Trophoblast cell (in vitro differentiated cells and primary cell): ENCODE measurements at regions not wholly inside any gene's neighbourhood (a gene's known extent, or its start where the extent isn't known, plus 50 kb on each side); places are given as distances from the start of the nearest gene placed in this dataset.

ENCODE experiments used
- DNase-seq, 2 donors: peaks; one replicate each; pipeline ENCODE4 v3.0.0-alpha.2; 2016
- H2AFZ ChIP-seq: 2 replicates; pipeline ENCODE4 v1.6.1; 2013; ENCODE audit warnings: low read length, moderate library complexity, mild to moderate bottlenecking; ENCODE audit not compliant: insufficient read depth, poor library complexity
- H2AK5ac ChIP-seq: 2 replicates; pipeline ENCODE4 v1.6.1; 2013; ENCODE audit warnings: mild to moderate bottlenecking, low read length
- H2BK120ac ChIP-seq: 2 replicates; pipeline ENCODE4 v1.6.1; 2013; ENCODE audit warnings: low read length, mild to moderate bottlenecking, moderate library complexity; ENCODE audit not compliant: insufficient read depth, poor library complexity
- H2BK12ac ChIP-seq: 2 replicates; pipeline ENCODE4 v1.6.1; 2013; ENCODE audit warnings: mild to moderate bottlenecking, low read length, moderate library complexity
- H2BK5ac ChIP-seq: 2 replicates; pipeline ENCODE4 v1.6.1; 2013; ENCODE audit warnings: low read length, low read depth, moderate library complexity, mild to moderate bottlenecking; ENCODE audit not compliant: poor library complexity
- H3K14ac ChIP-seq: 2 replicates; pipeline ENCODE4 v1.6.1; 2013; ENCODE audit warnings: mild to moderate bottlenecking, low read length
- H3K18ac ChIP-seq: 2 replicates; pipeline ENCODE4 v1.6.1; 2013; ENCODE audit warnings: mild to moderate bottlenecking, low read length
- H3K23ac ChIP-seq: 2 replicates; pipeline ENCODE4 v1.6.1; 2013; ENCODE audit warnings: low read length
- H3K27ac ChIP-seq: 2 replicates; pipeline ENCODE4 v1.5.1; 2013; ENCODE audit warnings: low read depth, mild to moderate bottlenecking, inconsistent platforms, low read length, moderate library complexity
- H3K27me3 ChIP-seq: 2 replicates; pipeline ENCODE4 v1.6.1; 2013; ENCODE audit warnings: inconsistent platforms, mild to moderate bottlenecking, low read length, moderate library complexity; ENCODE audit not compliant: insufficient read depth
- H3K36me3 ChIP-seq, 2 experiments: 1 replicate in 1 of 2; 2 replicates in 1 of 2; pipeline ENCODE4 v1.6.1; 2013; ENCODE audit warnings: low read length in 2 of 2, mild to moderate bottlenecking in 2 of 2, moderate library complexity in 1 of 2; ENCODE audit not compliant: insufficient read depth in 2 of 2, control insufficient read depth in 1 of 2
- H3K4ac ChIP-seq: 2 replicates; pipeline ENCODE4 v1.6.1; 2013; ENCODE audit warnings: low read depth, mild to moderate bottlenecking, low read length, moderate library complexity
- H3K4me1 ChIP-seq, 2 experiments: 1 replicate in 1 of 2; 2 replicates in 1 of 2; pipeline ENCODE4 v1.6.1; 2013; ENCODE audit warnings: low read length in 2 of 2, mild to moderate bottlenecking in 2 of 2, moderate library complexity in 1 of 2; ENCODE audit not compliant: insufficient read depth in 2 of 2, control insufficient read depth in 1 of 2
- H3K4me2 ChIP-seq: 2 replicates; pipeline ENCODE4 v1.6.1; 2013; ENCODE audit warnings: inconsistent platforms, mild to moderate bottlenecking, low read length, moderate library complexity
- H3K4me3 ChIP-seq: 2 replicates; pipeline ENCODE4 v1.5.1; 2013; ENCODE audit warnings: mild to moderate bottlenecking, low read depth, low read length, inconsistent platforms
- H3K79me1 ChIP-seq: one replicate; pipeline ENCODE4 v1.6.1; 2013; ENCODE audit warnings: low read length
- H3K79me2 ChIP-seq: 2 replicates; pipeline ENCODE4 v1.6.1; 2013; ENCODE audit warnings: low read length, mild to moderate bottlenecking; ENCODE audit not compliant: control insufficient read depth, insufficient read depth, poor library complexity
- H3K9ac ChIP-seq: 2 replicates; pipeline ENCODE4 v1.6.1; 2013; ENCODE audit warnings: mild to moderate bottlenecking, low read length
- H3K9me3 ChIP-seq: 2 replicates; pipeline ENCODE4 v1.6.1; 2013; ENCODE audit warnings: low read depth, mild to moderate bottlenecking, control low read depth, inconsistent platforms, low read length; ENCODE audit not compliant: insufficient read depth
- H4K12ac ChIP-seq: 2 replicates; pipeline ENCODE4 v1.6.1; 2013; ENCODE audit warnings: low read depth, mild to moderate bottlenecking, low read length, moderate library complexity
- H4K8ac ChIP-seq: 2 replicates; pipeline ENCODE4 v1.6.1; 2013; ENCODE audit warnings: low read depth, mild to moderate bottlenecking, low read length, moderate library complexity
- H4K91ac ChIP-seq: one replicate; pipeline ENCODE4 v1.6.1; 2013; ENCODE audit warnings: low read depth, mild to moderate bottlenecking, low read length, moderate library complexity
- WGBS: extraction: QIAGEN DNeasy Blood & Tissue Kit; methylation state at CpG from one replicate; pipeline ENCODE4 v1.1.7; 2013; ENCODE audit warnings: missing lambda C conversion rate; ENCODE audit not compliant: insufficient read length, insufficient coverage; ENCODE audit errors: extremely low coverage; 5-methylcytosine and 5-hydroxymethylcytosine counted together

DNA sequence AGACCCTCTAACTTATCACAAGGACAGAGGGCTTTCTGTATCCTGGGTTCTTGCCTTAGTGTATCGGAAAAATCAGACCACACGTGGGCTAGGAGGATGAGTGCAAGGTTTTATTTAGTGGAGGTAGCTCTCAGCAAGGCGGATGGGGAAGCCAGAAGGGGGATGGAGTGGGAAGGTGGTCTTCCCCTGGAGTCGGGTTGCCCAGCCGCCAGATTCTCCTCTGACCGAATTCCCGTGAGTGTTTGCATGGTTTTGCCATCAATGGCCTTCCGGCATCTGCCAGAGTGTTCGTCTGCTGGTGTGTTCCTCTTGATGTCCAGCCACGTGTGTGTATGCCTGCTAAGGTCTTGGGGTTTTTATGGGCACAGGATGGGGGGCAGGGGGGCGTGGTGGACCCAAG is 1335.1 kb upstream of the SPRY2 start:
- Histone ChIP-seq H3K27ac (no peak overlapping the region), H3K79me1 (no peaks in the 10 kb centered on the region), H3K4me1 (no peaks in the 10 kb centered on the region), H2BK5ac (no peak overlapping the region), H3K23ac (no peak overlapping the region), H2AFZ (no peak overlapping the region), H4K8ac (no peak overlapping the region), H3K79me2 (no peaks in the 10 kb centered on the region), H2BK12ac (no peak overlapping the region), H3K18ac (no peak overlapping the region), H4K12ac (no peak overlapping the region), H3K4ac (no peak overlapping the region), H3K36me3 (no peaks in the 10 kb centered on the region), H3K27me3 (no peaks in the 10 kb centered on the region), H3K14ac (no peak overlapping the region), H3K9ac (no peak overlapping the region), H3K4me2 (no peak overlapping the region), H2AK5ac (no peak overlapping the region), H2BK120ac (no peak overlapping the region), H4K91ac (no peak overlapping the region), H3K9me3 (no peaks in the 10 kb centered on the region), H3K4me3 (no peak overlapping the region)
- DNase-seq, result no peak
- no CpG with 5 or more reads among the region's 11 CpGs for whole genome bisulfite sequencing

DNA sequence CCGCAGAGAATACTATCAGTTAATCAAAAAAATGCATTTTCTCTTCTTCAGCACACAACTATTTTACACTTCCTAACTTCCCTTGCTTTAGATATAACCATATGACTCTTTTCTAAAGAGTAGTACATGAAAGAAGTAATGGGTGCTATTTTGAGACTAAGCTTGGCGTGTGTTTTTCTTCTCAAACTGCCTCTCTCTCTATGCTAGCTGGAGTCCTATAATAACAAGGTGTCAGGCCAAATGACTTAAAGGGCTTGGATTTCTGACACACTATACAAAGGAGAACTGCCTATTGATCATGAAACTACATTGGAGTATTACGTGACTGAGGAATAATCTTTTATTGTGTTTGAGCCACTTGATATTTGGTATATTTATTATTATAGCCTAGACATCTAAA is 1330.1 kb upstream of the SPRY2 start:
- Histone ChIP-seq H2BK5ac (no peak overlapping the region), H3K79me1 (no peaks in the 10 kb centered on the region), H3K79me2 (no peaks in the 10 kb centered on the region), H3K4me1 (no peaks in the 10 kb centered on the region), H2BK12ac (no peak overlapping the region), H3K27me3 (no peaks in the 10 kb centered on the region), H3K36me3 (no peaks in the 10 kb centered on the region), H3K14ac (no peak overlapping the region), H2BK120ac (no peak overlapping the region), H4K12ac (no peak overlapping the region), H2AFZ (no peak overlapping the region), H4K91ac (no peak overlapping the region), H3K23ac (no peak overlapping the region), H3K4me2 (no peak overlapping the region), H4K8ac (no peak overlapping the region), H3K4me3 (no peak overlapping the region), H3K4ac (no peak overlapping the region), H3K9ac (no peak overlapping the region), H2AK5ac (no peak overlapping the region), H3K27ac (no peak overlapping the region), H3K18ac (no peak overlapping the region), H3K9me3 (no peaks in the 10 kb centered on the region)
- WGBS, result no CpG with 5 or more reads among the region's 3 CpGs
- no peak for DNase-seq

DNA sequence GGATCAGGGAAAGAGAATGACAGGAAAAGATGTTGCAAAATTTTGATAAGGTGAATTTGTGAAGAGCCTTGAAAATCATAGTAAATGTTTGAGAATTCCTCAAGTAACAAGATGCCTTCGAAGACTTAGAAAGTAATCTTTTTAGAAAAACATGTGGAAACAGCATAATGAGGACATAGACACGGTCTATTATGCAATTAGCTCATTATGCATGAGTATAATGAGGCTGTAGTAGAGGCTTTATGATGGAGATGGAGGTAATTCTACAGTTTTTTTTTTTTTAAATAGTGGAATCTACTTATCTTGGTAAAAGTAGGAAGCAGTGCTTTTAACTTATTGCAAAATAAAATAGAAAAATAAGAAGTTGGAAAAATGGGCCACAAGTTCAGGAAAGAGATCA is 1329.1 kb upstream of the SPRY2 start:
- Histone ChIP-seq H3K4ac (no peak overlapping the region), H4K91ac (no peak overlapping the region), H3K79me2 (no peaks in the 10 kb centered on the region), H2BK5ac (no peak overlapping the region), H3K27me3 (no peaks in the 10 kb centered on the region), H3K23ac (no peak overlapping the region), H3K4me3 (no peak overlapping the region), H2AFZ (no peak overlapping the region), H2BK12ac (no peak overlapping the region), H3K18ac (no peak overlapping the region), H3K4me1 (no peaks in the 10 kb centered on the region), H3K79me1 (no peaks in the 10 kb centered on the region), H2AK5ac (no peak overlapping the region), H3K36me3 (no peaks in the 10 kb centered on the region), H3K27ac (no peak overlapping the region), H3K4me2 (no peak overlapping the region), H2BK120ac (no peak overlapping the region), H4K8ac (no peak overlapping the region), H3K9ac (no peak overlapping the region), H3K14ac (no peak overlapping the region), H4K12ac (no peak overlapping the region), H3K9me3 (no peaks in the 10 kb centered on the region)
- WGBS, result no CpG with 5 or more reads among the region's 2 CpGs
- DNase-seq, result no peak

DNA sequence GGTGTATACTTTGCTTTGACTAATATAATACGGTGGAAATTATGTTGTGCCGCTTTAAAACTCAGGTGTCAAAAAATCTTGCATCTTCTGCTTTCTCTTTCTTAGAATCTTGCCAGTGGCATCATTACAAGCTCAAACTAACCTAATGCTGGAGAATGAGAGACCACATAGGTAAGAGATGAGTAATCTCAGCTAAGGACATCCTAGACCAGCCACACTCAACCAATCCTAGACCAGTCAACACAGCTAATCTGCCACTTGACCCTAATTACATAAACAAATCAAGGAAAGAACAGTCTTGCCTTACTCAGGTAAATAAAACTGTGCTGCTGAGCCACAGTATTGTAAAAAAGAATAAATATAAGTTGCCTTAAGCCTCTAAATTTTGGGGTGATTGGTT is 1323.9 kb upstream of the SPRY2 start:
- Histone ChIP-seq H3K9me3 (no peaks in the 10 kb centered on the region), H4K8ac (no peak overlapping the region), H3K4me1 (no peaks in the 10 kb centered on the region), H3K27me3 (no peaks in the 10 kb centered on the region), H2BK12ac (no peak overlapping the region), H2BK120ac (no peak overlapping the region), H3K23ac (no peak overlapping the region), H3K36me3 (no peaks in the 10 kb centered on the region), H2AFZ (no peak overlapping the region), H4K91ac (no peak overlapping the region), H3K79me1 (no peaks in the 10 kb centered on the region), H3K9ac (no peak overlapping the region), H3K4ac (no peak overlapping the region), H4K12ac (no peak overlapping the region), H3K4me2 (no peak overlapping the region), H3K79me2 (no peaks in the 10 kb centered on the region), H3K27ac (no peak overlapping the region), H3K4me3 (no peak overlapping the region), H2AK5ac (no peak overlapping the region), H2BK5ac (no peak overlapping the region), H3K18ac (no peak overlapping the region), H3K14ac (no peak overlapping the region)
- WGBS, result no CpG with 5 or more reads among the region's 2 CpGs
- no peak for DNase-seq
